Smooth muscle cell (in vitro differentiated cells): ENCODE measurements at regions not wholly inside any gene's neighbourhood (a gene's known extent, or its start where the extent isn't known, plus 50 kb on each side); places are given as distances from the start of the nearest gene placed in this dataset.

Experiments used
- DNase-seq: peaks from one replicate; lab custom pipeline; 2025; ENCODE audit not compliant: unreplicated experiment; lab: John Stamatoyannopoulos, UW
- H2AFZ ChIP-seq: fragments of 200-600 bp; sonication (generic); 2 replicates; pipeline ENCODE4 v1.6.0; 2016; ENCODE audit warnings: antibody characterized with exemption, low read depth, mild to moderate bottlenecking
- H3F3A ChIP-seq: fragments of 200-600 bp; sonication (generic); 2 replicates; pipeline ENCODE4 v1.6.0; 2017; ENCODE audit warnings: antibody characterized with exemption, low read depth
- H3K27ac ChIP-seq: fragments of 200-600 bp; sonication (generic); 2 replicates; pipeline ENCODE4 v1.5.1; 2016; ENCODE audit warnings: low read depth, mild to moderate bottlenecking
- H3K27me3 ChIP-seq: fragments of 200-600 bp; sonication (generic); 2 replicates; pipeline ENCODE4 v1.6.1; 2016; ENCODE audit warnings: low read depth, mild to moderate bottlenecking
- H3K36me3 ChIP-seq: fragments of 200-600 bp; sonication (generic); 2 replicates; pipeline ENCODE4 v1.5.1; 2016; ENCODE audit warnings: low read depth
- H3K4me1 ChIP-seq: fragments of 200-600 bp; sonication (generic); 2 replicates; pipeline ENCODE4 v1.5.1; 2016; ENCODE audit warnings: low read depth
- H3K4me2 ChIP-seq: fragments of 200-600 bp; sonication (generic); 2 replicates; pipeline ENCODE4 v1.6.0; 2016; ENCODE audit warnings: mild to moderate bottlenecking
- H3K4me3 ChIP-seq: fragments of 200-600 bp; sonication (generic); 2 replicates; pipeline ENCODE4 v1.5.1; 2016; ENCODE audit warnings: mild to moderate bottlenecking
- H3K79me2 ChIP-seq: fragments of 200-600 bp; sonication (generic); 2 replicates; pipeline ENCODE4 v1.6.0; 2016; ENCODE audit warnings: low read depth, mild to moderate bottlenecking
- H3K9ac ChIP-seq: fragments of 200-600 bp; sonication (generic); 2 replicates; pipeline ENCODE4 v1.6.0; 2016; ENCODE audit warnings: low read depth
- H3K9me3 ChIP-seq: fragments of 200-600 bp; sonication (generic); replicated peaks from 2 replicates; pipeline ENCODE4 v1.5.1; 2016; ENCODE audit warnings: low read depth
- H4K20me1 ChIP-seq: fragments of 200-600 bp; sonication (generic); 2 replicates; pipeline ENCODE4 v1.6.0; 2016; ENCODE audit warnings: low read depth
- WGBS: methylation state at CpG from one replicate; pipeline ENCODE4 v1.1.7; 2016; ENCODE audit warnings: low lambda C conversion rate; 5-methylcytosine and 5-hydroxymethylcytosine counted together
- TF ChIP-seq, protein P1 (sequence below): fragments of 200-600 bp; sonication (generic); IDR thresholded peaks from 2 replicates; pipeline ENCODE4 v1.5.1; 2017; ENCODE audit warnings: borderline replicate concordance, mild to moderate bottlenecking, antibody characterized with exemption; ENCODE audit not compliant: insufficient read depth, poor library complexity, severe bottlenecking

DNA sequence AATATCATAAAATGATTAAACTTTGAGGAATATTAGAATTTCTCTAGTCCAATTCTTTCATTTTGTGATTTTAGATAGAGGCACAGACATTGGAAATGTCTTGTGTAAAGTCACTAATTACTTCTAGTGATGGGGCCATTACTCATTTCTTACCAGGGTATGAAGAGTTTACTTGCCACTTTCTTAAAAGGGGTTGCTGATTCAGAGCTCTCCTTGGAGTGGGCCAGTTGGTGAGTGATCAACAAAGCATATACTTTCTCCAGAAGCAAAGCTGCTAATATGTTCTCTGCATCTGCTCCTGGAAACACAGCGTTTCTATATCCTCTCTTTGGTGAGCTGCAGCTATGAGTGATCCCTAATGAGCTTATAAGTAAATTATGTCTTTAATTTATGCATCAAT, 408.9 kb upstream of the LRATD1 start:
- H3K9ac ChIP-seq = no peak overlapping the region
- H3K79me2 ChIP-seq = no peaks in the 10 kb centered on the region
- no peak overlapping the region for H2AFZ ChIP-seq
- H3K4me3 ChIP-seq = no peak overlapping the region
- no peak overlapping the region for H3K27ac ChIP-seq
- TF ChIP-seq, protein P1, sequence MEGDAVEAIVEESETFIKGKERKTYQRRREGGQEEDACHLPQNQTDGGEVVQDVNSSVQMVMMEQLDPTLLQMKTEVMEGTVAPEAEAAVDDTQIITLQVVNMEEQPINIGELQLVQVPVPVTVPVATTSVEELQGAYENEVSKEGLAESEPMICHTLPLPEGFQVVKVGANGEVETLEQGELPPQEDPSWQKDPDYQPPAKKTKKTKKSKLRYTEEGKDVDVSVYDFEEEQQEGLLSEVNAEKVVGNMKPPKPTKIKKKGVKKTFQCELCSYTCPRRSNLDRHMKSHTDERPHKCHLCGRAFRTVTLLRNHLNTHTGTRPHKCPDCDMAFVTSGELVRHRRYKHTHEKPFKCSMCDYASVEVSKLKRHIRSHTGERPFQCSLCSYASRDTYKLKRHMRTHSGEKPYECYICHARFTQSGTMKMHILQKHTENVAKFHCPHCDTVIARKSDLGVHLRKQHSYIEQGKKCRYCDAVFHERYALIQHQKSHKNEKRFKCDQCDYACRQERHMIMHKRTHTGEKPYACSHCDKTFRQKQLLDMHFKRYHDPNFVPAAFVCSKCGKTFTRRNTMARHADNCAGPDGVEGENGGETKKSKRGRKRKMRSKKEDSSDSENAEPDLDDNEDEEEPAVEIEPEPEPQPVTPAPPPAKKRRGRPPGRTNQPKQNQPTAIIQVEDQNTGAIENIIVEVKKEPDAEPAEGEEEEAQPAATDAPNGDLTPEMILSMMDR = no peak
- H3K36me3 ChIP-seq = no peaks in the 10 kb centered on the region
- H4K20me1 ChIP-seq = no peaks in the 10 kb centered on the region
- H3K27me3 ChIP-seq = no peaks in the 10 kb centered on the region
- 91% methylated on average over 1 of the region's 1 CpG for WGBS
- no peaks in the 10 kb centered on the region for H3K4me1 ChIP-seq
- DNase-seq = no peak
- no peaks in the 10 kb centered on the region for H3K9me3 ChIP-seq
- H3F3A ChIP-seq = no peaks in the 10 kb centered on the region
- H3K4me2 ChIP-seq = no peak overlapping the region

DNA sequence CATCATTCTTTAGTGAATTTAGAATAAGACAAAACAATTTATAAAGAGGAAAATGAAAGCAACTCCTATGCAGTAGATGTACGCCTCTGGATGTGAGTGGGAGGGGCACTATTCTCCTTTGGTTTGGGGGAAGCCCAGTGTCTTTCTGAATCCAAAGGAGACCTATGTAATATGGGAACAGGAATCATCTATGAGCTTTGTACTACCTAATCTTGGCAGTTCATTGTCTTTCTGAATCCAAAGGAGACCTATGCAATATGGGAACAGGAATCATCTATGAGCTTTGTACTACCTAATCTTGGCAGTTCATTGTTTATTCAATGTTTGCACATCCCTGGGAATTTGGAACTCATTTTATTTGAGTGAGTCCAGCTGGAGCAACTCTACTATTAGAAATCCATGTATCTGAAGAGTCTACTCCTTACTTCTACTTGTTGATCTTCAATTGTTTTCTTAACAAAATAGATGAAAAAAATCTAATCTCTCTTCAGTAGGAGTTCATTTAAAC, 401.1 kb upstream of the LRATD1 start:
- Histone ChIP-seq H3K9me3 (no peaks in the 10 kb centered on the region), H2AFZ (no peak overlapping the region), H3K4me2 (no peak overlapping the region), H3K27ac (no peak overlapping the region), H3K36me3 (no peaks in the 10 kb centered on the region), H3K9ac (no peak overlapping the region), H3K4me1 (peaks cover 3% of the 10 kb centered on the region), H4K20me1 (no peaks in the 10 kb centered on the region), H3K79me2 (no peaks in the 10 kb centered on the region), H3K27me3 (no peaks in the 10 kb centered on the region), H3F3A (no peaks in the 10 kb centered on the region), H3K4me3 (no peak overlapping the region)
- no peak for DNase-seq
- 95% methylated on average over 1 of the region's 1 CpG for WGBS
- TF ChIP-seq, protein P1 = no peak

DNA sequence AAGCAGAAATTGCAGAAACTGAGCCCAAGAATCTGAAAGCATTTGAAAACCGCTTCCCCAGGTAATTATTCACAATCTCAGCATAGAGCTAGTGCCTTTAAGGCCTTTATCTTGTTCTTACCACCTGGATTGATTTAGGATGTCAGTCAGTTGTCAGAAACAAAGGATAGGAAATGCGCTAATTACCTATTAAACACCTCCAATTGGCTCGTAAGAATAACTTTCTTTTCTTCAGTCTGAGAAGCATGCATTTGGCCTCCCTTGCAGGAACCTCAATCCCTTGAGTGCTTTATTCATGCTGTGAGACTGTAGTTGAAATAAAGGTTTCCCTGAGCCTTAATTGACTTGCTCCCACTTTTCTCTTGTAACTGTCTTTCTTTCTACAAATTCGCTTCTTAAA, 400.3 kb upstream of the LRATD1 start:
- Histone ChIP-seq H3K4me3 (no peak overlapping the region), H3K9ac (no peak overlapping the region), H4K20me1 (no peaks in the 10 kb centered on the region), H3K27me3 (no peaks in the 10 kb centered on the region), H3K9me3 (no peaks in the 10 kb centered on the region), H2AFZ (no peak overlapping the region), H3F3A (no peaks in the 10 kb centered on the region), H3K27ac (no peak overlapping the region), H3K79me2 (no peaks in the 10 kb centered on the region), H3K4me2 (no peak overlapping the region), H3K36me3 (no peaks in the 10 kb centered on the region), H3K4me1 (peaks cover 3% of the 10 kb centered on the region)
- no peak for DNase-seq
- 57% methylated on average over 4 of the region's 4 CpGs for WGBS
- TF ChIP-seq, protein P1 = no peak

DNA sequence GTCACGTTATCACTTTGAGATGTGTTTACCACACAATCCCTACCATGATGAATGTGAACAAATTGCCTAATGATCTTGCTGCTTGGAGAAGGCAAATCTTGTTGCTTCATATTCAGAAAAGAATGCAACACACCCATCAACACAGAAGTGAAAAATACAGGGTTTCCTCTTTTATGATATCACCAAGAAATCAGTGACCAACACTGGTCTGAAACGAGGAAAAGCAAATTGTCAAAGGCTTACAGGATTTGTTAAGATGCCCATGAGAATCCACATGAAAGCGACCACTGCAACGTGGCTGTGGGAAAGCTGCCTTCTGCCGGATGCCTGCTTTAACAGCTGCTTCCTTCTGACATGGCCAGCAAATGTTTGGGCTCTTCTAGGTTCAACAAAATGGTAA, 397.6 kb upstream of the LRATD1 start:
- 59% methylated on average over 5 of the region's 5 CpGs for WGBS
- Histone ChIP-seq H3K4me1 (peaks cover 3% of the 10 kb centered on the region), H3K4me2 (no peak overlapping the region), H3K27ac (no peak overlapping the region), H3K4me3 (no peak overlapping the region), H3F3A (no peaks in the 10 kb centered on the region), H3K9me3 (no peaks in the 10 kb centered on the region), H3K79me2 (no peaks in the 10 kb centered on the region), H3K27me3 (no peaks in the 10 kb centered on the region), H3K9ac (no peak overlapping the region), H4K20me1 (no peaks in the 10 kb centered on the region), H2AFZ (no peak overlapping the region), H3K36me3 (no peaks in the 10 kb centered on the region)
- TF ChIP-seq, protein P1 = no peak
- DNase-seq = no peak
